ENCODE measurements at regions not wholly inside any gene's neighbourhood (a gene's known extent, or its start where the extent isn't known, plus 50 kb on each side); places are given as distances from the start of the nearest gene placed in this dataset.
"Not testable (repeated sequence)": the region's sequence is repeated elsewhere in the genome, so short reads cannot be mapped to it uniquely, and the experiment has no call there.

- no peak for DNase-seq
Observed at GRCh38 chr12:89289720-89290119, 62.6 kb downstream of the DUSP6 start.

- no peak for DNase-seq
Observed at GRCh38 chr12:89288959-89289358, 63.3 kb downstream of the DUSP6 start.

- DNase-seq, result no peak
Observed at GRCh38 chr12:89286501-89286900, 65.8 kb downstream of the DUSP6 start.

- no peak for DNase-seq
Observed at GRCh38 chr12:89281539-89281867, 70.8 kb downstream of the DUSP6 start.

GRCh38 chr12:89280833-89281538 lies 71.3 kb downstream of the DUSP6 start:
- DNase-seq, result no peak

- no peak for DNase-seq
Observed at GRCh38 chr12:89279499-89279898, 72.8 kb downstream of the DUSP6 start.

GRCh38 chr12:89278862-89279261 lies 73.4 kb downstream of the DUSP6 start:
- no peak for DNase-seq

- no peak for DNase-seq
Observed at GRCh38 chr12:89278169-89278568, 74.1 kb downstream of the DUSP6 start.

- DNase-seq, result no peak
Observed at GRCh38 chr12:89276860-89277259, 75.4 kb downstream of the DUSP6 start.

GRCh38 chr12:89273525-89273924 lies 78.8 kb downstream of the DUSP6 start:
- DNase-seq, result no peak

GRCh38 chr12:89270548-89270947 lies 81.8 kb downstream of the DUSP6 start:
- DNase-seq, result no peak

GRCh38 chr12:89269174-89269573 lies 83.1 kb downstream of the DUSP6 start:
- DNase-seq, result no peak

GRCh38 chr12:89267404-89267803 lies 84.9 kb downstream of the DUSP6 start:
- no peak for DNase-seq

- DNase-seq, result not testable (repeated sequence)
Observed at GRCh38 chr12:89266574-89267188, 85.6 kb downstream of the DUSP6 start.

- no peak for DNase-seq
Observed at GRCh38 chr12:89264837-89265236, 87.5 kb downstream of the DUSP6 start.

- DNase-seq, result no peak
Observed at GRCh38 chr12:89263900-89264299, 88.4 kb downstream of the DUSP6 start.

GRCh38 chr12:89262855-89263552 lies 89.3 kb downstream of the DUSP6 start:
- DNase-seq, result peak; percentile 19

- no peak for DNase-seq
Observed at GRCh38 chr12:89261982-89262381, 90.3 kb downstream of the DUSP6 start.

GRCh38 chr12:89260841-89261637 lies 91.3 kb downstream of the DUSP6 start:
- no peak for DNase-seq

GRCh38 chr12:89259821-89260220 lies 92.5 kb downstream of the DUSP6 start:
- no peak for DNase-seq

- no peak for DNase-seq
Observed at GRCh38 chr12:89258240-89258969, 93.9 kb downstream of the DUSP6 start.

- no peak for DNase-seq
Observed at GRCh38 chr12:89257340-89257739, 95.0 kb downstream of the DUSP6 start.

GRCh38 chr12:89256060-89256459 lies 96.2 kb downstream of the DUSP6 start:
- no peak for DNase-seq

Measured in NCI-H2171 (cell line).